Heart left ventricle (tissue), 13 donors: ENCODE measurements at regions not wholly inside any gene's neighbourhood (a gene's known extent, or its start where the extent isn't known, plus 50 kb on each side); places are given as distances from the start of the nearest gene placed in this dataset.

Experiments
- POLR2A ChIP-seq, 2 donors: fragments of 450-650 bp; IDR thresholded peaks; one replicate each; pipeline ENCODE4 v1.6.1; 2017; ENCODE audit warnings: antibody characterized with exemption in 2 of 2, mild to moderate bottlenecking in 2 of 2, moderate library complexity in 2 of 2
- TF ChIP-seq, protein P1 (sequence below), 12 donors: fragments of 200-600 bp; sonication (generic) in 4 of 12; IDR thresholded peaks; one replicate each; pipeline versions ENCODE4 v1.5.0 to v1.8.0; 2018 to 2022; ENCODE audit warnings: antibody characterized with exemption in 12 of 12, mild to moderate bottlenecking in 5 of 12
- donor health status: ischemic (EF 13 %, LVEDD 7.1; RV severe dilation, severe dysfunction).
- donor health status: DM: no; HTN: yes; CAD: no.
- donor health status: DM: no; HTN: no; CAD: no.
- donor health status: ischemic (EF 25% LVEDD 6.9; RV normal size, moderate dysfunction).
- donor health status: ischemic (EF 25% LVEDD 5.7; RV mildly dilated, moderate dysfunction).
- donor health status: ischemic (EF 35%, LVEDD 5.7; RV mildly dilated, moderate dysfunction).
- donor health status: nonischemic (EF 11% LVEDD 7.7; RV severe dilation, severe dysfunction).
- donor health status: DM: yes; HTN: yes; CAD: no.
- donor health status: PGD.
- donor health status: ischemic (EF 29% LVEDD 5.4; RV normal size, mild dysfunction).
- donor health status: nonischemic (EF 23%, LVEDD 6.1; RV moderate dilation, normal function).

DNA sequence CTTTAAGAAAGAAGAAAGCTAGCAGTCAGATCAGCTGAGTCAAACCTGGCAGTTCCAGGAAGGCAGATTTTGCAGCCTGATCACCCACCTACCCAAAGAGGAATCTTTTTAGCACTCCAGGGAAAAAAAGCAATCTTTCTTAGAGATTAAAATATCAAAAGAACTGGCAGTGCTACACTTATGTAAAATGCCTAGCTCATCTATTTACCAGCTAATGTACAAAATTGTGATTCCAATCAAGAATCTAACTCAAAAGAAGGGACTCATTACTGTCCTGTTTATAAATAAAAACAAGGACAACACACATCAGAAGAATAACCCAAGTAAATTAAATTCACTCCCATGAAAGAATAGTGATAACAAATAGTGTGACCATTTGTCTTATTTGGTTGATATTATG is 222.4 kb upstream of the ERCC4 start:
- TF ChIP-seq POLR2A (IDR thresholded peaks at IDR 0.05): no peak
- TF ChIP-seq, protein P1, sequence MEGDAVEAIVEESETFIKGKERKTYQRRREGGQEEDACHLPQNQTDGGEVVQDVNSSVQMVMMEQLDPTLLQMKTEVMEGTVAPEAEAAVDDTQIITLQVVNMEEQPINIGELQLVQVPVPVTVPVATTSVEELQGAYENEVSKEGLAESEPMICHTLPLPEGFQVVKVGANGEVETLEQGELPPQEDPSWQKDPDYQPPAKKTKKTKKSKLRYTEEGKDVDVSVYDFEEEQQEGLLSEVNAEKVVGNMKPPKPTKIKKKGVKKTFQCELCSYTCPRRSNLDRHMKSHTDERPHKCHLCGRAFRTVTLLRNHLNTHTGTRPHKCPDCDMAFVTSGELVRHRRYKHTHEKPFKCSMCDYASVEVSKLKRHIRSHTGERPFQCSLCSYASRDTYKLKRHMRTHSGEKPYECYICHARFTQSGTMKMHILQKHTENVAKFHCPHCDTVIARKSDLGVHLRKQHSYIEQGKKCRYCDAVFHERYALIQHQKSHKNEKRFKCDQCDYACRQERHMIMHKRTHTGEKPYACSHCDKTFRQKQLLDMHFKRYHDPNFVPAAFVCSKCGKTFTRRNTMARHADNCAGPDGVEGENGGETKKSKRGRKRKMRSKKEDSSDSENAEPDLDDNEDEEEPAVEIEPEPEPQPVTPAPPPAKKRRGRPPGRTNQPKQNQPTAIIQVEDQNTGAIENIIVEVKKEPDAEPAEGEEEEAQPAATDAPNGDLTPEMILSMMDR (IDR thresholded peaks at IDR 0.05): no peak
